T-helper 17 cell (primary cell): ENCODE measurements at regions not wholly inside any gene's neighbourhood (a gene's known extent, or its start where the extent isn't known, plus 50 kb on each side); places are given as distances from the start of the nearest gene placed in this dataset.
"Not testable (repeated sequence)": the region's sequence is repeated elsewhere in the genome, so short reads cannot be mapped to it uniquely, and the experiment has no call there.

ENCODE experiments used
- ATAC-seq: fragments of 150-1000 bp; cut with Tn5 transposase; 2 replicates; pipeline ENCODE4 v1.10.0; 2021; ENCODE audit warnings: mild to moderate bottlenecking, moderate library complexity
- DNase-seq, 3 donors: peaks; one replicate each; pipeline versions ENCODE4 v3.0.0 to v3.0.0-alpha.2; 2020 to 2021
- H3K9me3 ChIP-seq: one replicate; pipeline ENCODE4 v1.7.0; 2013; ENCODE audit warnings: low read length, mild to moderate bottlenecking; ENCODE audit not compliant: control insufficient read depth, poor library complexity, severe bottlenecking
- H3K27ac Mint-ChIP-seq: one replicate; pipeline ENCODE4 v1.8.0; 2022; ENCODE audit warnings: mild to moderate bottlenecking, moderate library complexity, mixed read lengths
- H3K27me3 Mint-ChIP-seq: one replicate; pipeline ENCODE4 v1.8.0; 2022; ENCODE audit warnings: mixed read lengths
- H3K36me3 Mint-ChIP-seq: one replicate; pipeline ENCODE4 v1.8.0; 2022; ENCODE audit warnings: low read depth, mixed read lengths
- H3K4me1 Mint-ChIP-seq: one replicate; pipeline ENCODE4 v1.8.0; 2022; ENCODE audit warnings: mild to moderate bottlenecking, mixed read lengths
- H3K4me3 Mint-ChIP-seq: one replicate; pipeline ENCODE4 v1.8.0; 2022; ENCODE audit warnings: mild to moderate bottlenecking, moderate library complexity, mixed read lengths

- not testable (repeated sequence) for DNase-seq, H3K4me1 Mint-ChIP-seq, ATAC-seq, H3K27ac Mint-ChIP-seq, H3K36me3 Mint-ChIP-seq, H3K9me3 ChIP-seq, H3K27me3 Mint-ChIP-seq, H3K4me3 Mint-ChIP-seq
These were observed 136.5 kb upstream of the FRG2C start for GRCh38 chr3:75527657-75528056.

- H3K36me3 Mint-ChIP-seq, H3K4me3 Mint-ChIP-seq, H3K27me3 Mint-ChIP-seq, DNase-seq, H3K9me3 ChIP-seq, ATAC-seq, H3K4me1 Mint-ChIP-seq, H3K27ac Mint-ChIP-seq: not testable (repeated sequence)
These were observed 112.0 kb upstream of the FRG2C start for GRCh38 chr3:75552095-75552494.

DNA sequence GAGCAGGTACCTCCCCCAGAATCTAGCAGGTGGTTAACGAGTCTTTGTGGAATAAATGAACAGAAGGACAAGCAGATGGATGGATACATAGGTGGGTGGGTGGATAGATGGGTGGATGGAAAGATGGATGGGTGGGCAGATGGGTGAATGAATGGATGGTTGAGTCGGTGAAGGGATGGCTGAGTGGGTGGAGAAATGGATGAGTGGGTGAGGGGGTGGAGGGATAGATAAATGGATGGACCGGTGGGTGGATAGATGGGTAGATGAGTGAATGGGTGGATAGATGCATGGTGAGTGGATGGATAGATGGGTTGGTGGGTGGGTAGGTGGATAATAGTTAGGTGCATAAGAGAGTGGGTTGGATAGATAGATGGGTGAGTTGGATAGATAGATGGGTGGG lies 99.7 kb upstream of the FRG2C start:
- DNase-seq, H3K4me1 Mint-ChIP-seq, H3K27me3 Mint-ChIP-seq, H3K36me3 Mint-ChIP-seq, H3K9me3 ChIP-seq, H3K4me3 Mint-ChIP-seq, ATAC-seq, H3K27ac Mint-ChIP-seq: not testable (repeated sequence)

DNA sequence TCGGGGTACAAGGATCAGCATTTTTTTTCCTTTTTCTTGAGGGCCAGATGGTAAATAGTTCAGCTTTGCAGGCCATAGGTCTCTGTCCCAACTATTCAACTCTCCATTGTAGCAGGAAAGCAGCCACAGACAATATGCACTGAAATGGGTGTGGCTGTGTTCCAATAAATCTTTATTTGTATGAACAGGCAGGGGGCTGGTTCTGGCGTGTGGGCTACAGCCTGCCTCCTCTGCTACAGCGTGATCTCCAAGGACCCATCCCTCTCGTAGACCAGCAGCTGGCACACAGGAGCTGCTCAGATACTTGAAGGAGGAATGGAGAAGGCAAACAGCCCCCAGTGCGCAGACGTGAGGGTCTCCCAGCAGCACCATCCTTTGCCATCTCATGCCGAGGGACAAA lies 91.8 kb upstream of the FRG2C start:
- not testable (repeated sequence) for H3K9me3 ChIP-seq, H3K4me1 Mint-ChIP-seq, H3K27ac Mint-ChIP-seq, H3K36me3 Mint-ChIP-seq, DNase-seq, ATAC-seq, H3K4me3 Mint-ChIP-seq
- H3K27me3 Mint-ChIP-seq, result peaks cover 12% of the 10 kb centered on the region

DNA sequence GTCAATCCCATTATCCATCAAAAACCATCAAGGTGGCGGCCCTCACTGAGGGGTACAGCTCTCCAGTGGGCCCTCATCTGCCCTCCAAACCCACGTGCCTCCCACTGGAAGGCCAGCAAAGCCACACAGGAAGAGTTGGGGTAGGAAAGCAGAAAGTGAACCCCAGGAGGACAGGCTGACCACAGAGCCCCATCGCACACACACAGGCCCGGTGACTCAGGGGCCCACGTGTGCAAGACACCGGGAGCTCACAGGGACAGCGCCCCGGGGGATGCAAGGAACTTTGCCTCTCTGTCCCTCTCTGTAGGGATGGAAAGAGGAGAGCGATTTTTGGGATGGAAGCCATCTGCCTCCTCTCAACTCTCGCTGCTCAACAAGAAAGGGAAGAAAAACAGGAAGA lies 85.0 kb upstream of the FRG2C start:
- not testable (repeated sequence) for H3K36me3 Mint-ChIP-seq, H3K4me1 Mint-ChIP-seq, ATAC-seq, H3K9me3 ChIP-seq, DNase-seq, H3K27ac Mint-ChIP-seq
- Mint-ChIP-seq H3K4me3 (peak overlapping the region; percentile 86), H3K27me3 (peaks cover 57% of the 10 kb centered on the region)

DNA sequence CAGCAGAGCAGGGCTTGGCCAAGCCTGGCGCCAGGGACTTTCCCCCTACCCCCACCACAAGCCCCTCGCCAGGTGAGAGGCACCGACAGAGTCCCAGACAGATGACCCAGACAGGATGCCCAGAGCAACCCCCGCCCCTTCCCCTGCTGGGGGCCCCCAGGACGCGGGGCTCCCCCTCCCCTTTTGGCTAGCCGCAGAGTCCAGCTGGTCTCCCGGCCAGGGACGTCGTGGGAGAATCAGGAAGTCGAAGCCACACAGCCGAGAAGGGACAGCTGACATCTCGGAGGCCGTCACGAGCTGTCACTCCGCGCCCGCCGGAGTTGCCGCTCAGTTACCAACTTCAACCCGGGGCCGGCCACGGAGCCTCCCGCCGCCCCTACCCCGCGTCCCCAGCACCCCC lies 84.6 kb upstream of the FRG2C start:
- Mint-ChIP-seq H3K27me3 (peaks cover 56% of the 10 kb centered on the region), H3K4me3 (peak overlapping the region; percentile 86)
- DNase-seq, H3K4me1 Mint-ChIP-seq, ATAC-seq, H3K9me3 ChIP-seq, H3K36me3 Mint-ChIP-seq, H3K27ac Mint-ChIP-seq: not testable (repeated sequence)

- not testable (repeated sequence) for H3K4me1 Mint-ChIP-seq, ATAC-seq
- H3K4me3 Mint-ChIP-seq, result peak overlapping the region; percentile 86
These were observed 83.9 kb upstream of the FRG2C start for GRCh38 chr3:75579981-75580782.

GRCh38 chr3:75582536-75582935 lies 81.6 kb upstream of the FRG2C start:
- not testable (repeated sequence) for H3K9me3 ChIP-seq, H3K4me3 Mint-ChIP-seq, H3K27ac Mint-ChIP-seq, ATAC-seq, DNase-seq, H3K4me1 Mint-ChIP-seq, H3K36me3 Mint-ChIP-seq
- H3K27me3 Mint-ChIP-seq, result peaks cover 52% of the 10 kb centered on the region

More at GRCh38 chr3:75579981-75580782, 83.9 kb upstream of the FRG2C start:
- H3K9me3 ChIP-seq, H3K27ac Mint-ChIP-seq, H3K36me3 Mint-ChIP-seq: not testable (repeated sequence)
- peaks cover 54% of the 10 kb centered on the region for H3K27me3 Mint-ChIP-seq
- peak; percentile 23 to 57 (median 32) for DNase-seq

DNA sequence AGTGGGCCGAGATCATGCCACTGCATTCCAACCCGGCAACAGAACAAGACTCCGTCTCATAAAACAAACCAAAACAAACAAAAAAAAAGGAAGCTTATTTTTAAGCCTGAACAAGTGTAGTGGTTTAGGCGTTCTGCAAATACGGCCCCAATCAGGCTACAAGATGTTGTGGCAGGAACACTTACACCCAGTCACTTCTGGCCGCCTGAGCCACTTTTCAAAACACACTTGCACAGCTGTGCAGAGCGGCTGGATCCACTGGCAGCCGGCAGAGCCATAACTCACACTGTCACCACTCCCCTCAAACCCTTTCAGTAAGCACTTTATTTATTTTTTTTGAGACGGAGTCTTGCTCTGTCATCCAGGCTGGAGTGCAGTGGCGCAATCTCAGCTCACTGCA lies 81.0 kb upstream of the FRG2C start:
- not testable (repeated sequence) for H3K9me3 ChIP-seq, ATAC-seq, H3K4me3 Mint-ChIP-seq, H3K4me1 Mint-ChIP-seq, H3K27ac Mint-ChIP-seq, DNase-seq, H3K36me3 Mint-ChIP-seq
- peaks cover 52% of the 10 kb centered on the region for H3K27me3 Mint-ChIP-seq

DNA sequence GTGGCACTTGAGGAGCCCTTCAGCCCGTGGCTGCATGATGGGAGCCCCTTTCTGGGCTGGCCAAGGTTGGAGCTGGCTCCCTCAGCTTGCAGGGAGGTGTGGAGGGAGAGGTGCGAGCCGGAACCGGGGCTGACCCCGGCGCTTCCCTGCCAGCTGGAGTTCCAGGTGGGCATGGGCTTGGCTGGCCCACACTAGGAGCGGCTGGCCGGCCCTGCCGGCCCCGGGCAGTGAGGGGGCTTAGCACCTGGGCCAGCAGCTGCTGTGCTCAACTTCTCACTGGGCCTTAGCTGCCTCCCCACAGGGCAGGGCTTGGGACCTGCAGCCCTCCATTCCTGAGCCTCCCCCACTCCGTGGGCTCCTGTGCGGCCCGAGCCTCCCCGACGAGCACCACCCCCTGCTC lies 76.4 kb upstream of the FRG2C start:
- not testable (repeated sequence) for DNase-seq, H3K36me3 Mint-ChIP-seq, H3K9me3 ChIP-seq, ATAC-seq, H3K27ac Mint-ChIP-seq, H3K4me3 Mint-ChIP-seq, H3K4me1 Mint-ChIP-seq
- peaks cover 16% of the 10 kb centered on the region for H3K27me3 Mint-ChIP-seq

- H3K4me3 Mint-ChIP-seq, ATAC-seq: not testable (repeated sequence)
These were observed 73.7 kb upstream of the FRG2C start for GRCh38 chr3:75590382-75590781.

DNA sequence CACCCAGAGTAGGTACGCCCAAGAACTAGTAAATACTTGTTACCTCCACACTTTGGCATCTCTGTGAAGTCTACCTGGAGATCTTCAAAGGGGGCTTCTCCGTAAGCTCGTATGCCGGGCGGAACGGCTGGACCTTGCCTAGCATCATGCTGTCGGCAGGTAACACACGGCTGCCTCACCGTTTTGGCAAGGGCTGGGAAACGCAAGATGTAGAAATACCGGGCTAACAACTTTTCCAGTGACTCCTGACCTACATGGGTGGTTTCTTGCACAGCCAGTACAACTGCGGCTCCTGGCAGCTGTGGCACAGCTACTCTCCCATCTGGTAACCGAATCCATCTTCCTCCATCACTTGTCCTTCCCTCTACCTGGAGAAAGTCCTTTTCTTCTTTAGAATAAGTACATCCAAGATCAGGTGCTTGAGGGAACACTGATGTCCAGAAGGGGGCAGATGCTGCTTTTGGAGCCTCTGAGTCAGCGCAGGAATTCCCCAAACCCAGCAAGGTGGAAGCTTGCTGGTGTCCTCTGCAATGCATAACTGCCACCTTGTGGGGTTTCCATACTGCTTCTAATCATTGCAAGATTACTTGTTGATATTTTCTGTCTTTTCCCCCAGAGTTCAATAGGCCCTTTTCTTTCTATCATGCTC lies 59.7 kb upstream of the FRG2C start:
- H3K27ac Mint-ChIP-seq, H3K36me3 Mint-ChIP-seq, H3K27me3 Mint-ChIP-seq, H3K4me1 Mint-ChIP-seq, H3K9me3 ChIP-seq, DNase-seq, H3K4me3 Mint-ChIP-seq, ATAC-seq: not testable (repeated sequence)

More at GRCh38 chr3:75590382-75590781, 73.7 kb upstream of the FRG2C start:
- not testable (repeated sequence) for H3K4me1 Mint-ChIP-seq, H3K36me3 Mint-ChIP-seq, H3K9me3 ChIP-seq, H3K27me3 Mint-ChIP-seq, DNase-seq, H3K27ac Mint-ChIP-seq

GRCh38 chr3:75607996-75608395 lies 56.1 kb upstream of the FRG2C start:
- H3K36me3 Mint-ChIP-seq, ATAC-seq, DNase-seq, H3K4me1 Mint-ChIP-seq, H3K27ac Mint-ChIP-seq, H3K9me3 ChIP-seq, H3K27me3 Mint-ChIP-seq, H3K4me3 Mint-ChIP-seq: not testable (repeated sequence)

DNA sequence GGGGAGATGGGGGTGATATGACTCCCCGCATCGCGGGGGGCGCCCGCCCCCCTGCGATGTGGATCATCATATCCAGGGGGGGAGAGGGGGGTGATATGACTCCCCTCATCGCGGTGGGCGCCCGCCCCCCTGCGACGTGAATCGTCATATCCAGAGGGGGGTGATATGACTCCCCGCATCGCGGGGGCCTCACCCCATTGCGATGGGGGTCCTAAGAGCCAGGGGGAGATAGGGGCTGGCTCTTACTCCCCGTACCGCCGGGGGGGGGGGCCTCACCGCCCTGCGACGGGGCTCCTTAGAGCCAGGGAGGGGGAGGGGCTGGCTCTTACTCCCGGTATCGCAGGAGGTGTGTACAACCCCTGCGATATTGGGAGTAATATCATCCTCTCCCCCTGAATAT lies 54.5 kb upstream of the FRG2C start:
- not testable (repeated sequence) for DNase-seq, H3K9me3 ChIP-seq, H3K36me3 Mint-ChIP-seq, H3K4me1 Mint-ChIP-seq, H3K27ac Mint-ChIP-seq, H3K4me3 Mint-ChIP-seq, ATAC-seq, H3K27me3 Mint-ChIP-seq
